ENCODE measurements at regions not wholly inside any gene's neighbourhood (a gene's known extent, or its start where the extent isn't known, plus 50 kb on each side); places are given as distances from the start of the nearest gene placed in this dataset.

- peak; percentile 57 for DNase-seq
Observed at GRCh38 chr2:122182616-122183355, 427.3 kb downstream of the TSN start.

- no peak for DNase-seq
Observed at GRCh38 chr2:122183890-122184289, 428.4 kb downstream of the TSN start.

- peak; percentile 94 for DNase-seq
Observed at GRCh38 chr2:122186761-122187222, 431.3 kb downstream of the TSN start.

- peak; percentile 89 for DNase-seq
Observed at GRCh38 chr2:122191331-122191730, 435.9 kb downstream of the TSN start.

- peak; percentile 84 for DNase-seq
Observed at GRCh38 chr2:122193622-122194021, 438.2 kb downstream of the TSN start.

GRCh38 chr2:122194546-122194945 is 439.1 kb downstream of the TSN start:
- no peak for DNase-seq

GRCh38 chr2:122203523-122203922 is 448.1 kb downstream of the TSN start:
- DNase-seq: no peak

GRCh38 chr2:122205641-122206040 is 450.2 kb downstream of the TSN start:
- DNase-seq: no peak

GRCh38 chr2:122206101-122206500 is 450.6 kb downstream of the TSN start:
- no peak for DNase-seq

- DNase-seq: no peak
Observed at GRCh38 chr2:122209377-122209776, 453.9 kb downstream of the TSN start.

- DNase-seq: no peak
Observed at GRCh38 chr2:122210065-122210464, 454.6 kb downstream of the TSN start.

GRCh38 chr2:122210898-122211856 is 455.7 kb downstream of the TSN start:
- DNase-seq: no peak

- no peak for DNase-seq
Observed at GRCh38 chr2:122213312-122213711, 457.9 kb downstream of the TSN start.

- DNase-seq: no peak
Observed at GRCh38 chr2:122216071-122216470, 460.6 kb downstream of the TSN start.

- DNase-seq: no peak
Observed at GRCh38 chr2:122216901-122217300, 461.4 kb downstream of the TSN start.

GRCh38 chr2:122218596-122218995 is 463.1 kb downstream of the TSN start:
- no peak for DNase-seq

GRCh38 chr2:122219504-122219903 is 464.1 kb downstream of the TSN start:
- no peak for DNase-seq

GRCh38 chr2:122221665-122222064 is 466.2 kb downstream of the TSN start:
- peak; percentile 7 for DNase-seq

GRCh38 chr2:122231296-122231695 is 475.8 kb downstream of the TSN start:
- no peak for DNase-seq

- no peak for DNase-seq
Observed at GRCh38 chr2:122233372-122233771, 477.9 kb downstream of the TSN start.

- peak; percentile 51 for DNase-seq
Observed at GRCh38 chr2:122236152-122236874, 480.9 kb downstream of the TSN start.

GRCh38 chr2:122236925-122237324 is 481.5 kb downstream of the TSN start:
- no peak for DNase-seq

- DNase-seq: no peak
Observed at GRCh38 chr2:122237450-122237849, 482.0 kb downstream of the TSN start.

All from hematopoietic multipotent progenitor cell treated with erythropoietin and hydrocortisone succinate and interleukin-3 and kit ligand, for 6 days (in vitro differentiated cells).